ENCODE measurements at regions not wholly inside any gene's neighbourhood (a gene's known extent, or its start where the extent isn't known, plus 50 kb on each side); places are given as distances from the start of the nearest gene placed in this dataset.
"Not testable (repeated sequence)": the region's sequence is repeated elsewhere in the genome, so short reads cannot be mapped to it uniquely, and the experiment has no call there.

DNA sequence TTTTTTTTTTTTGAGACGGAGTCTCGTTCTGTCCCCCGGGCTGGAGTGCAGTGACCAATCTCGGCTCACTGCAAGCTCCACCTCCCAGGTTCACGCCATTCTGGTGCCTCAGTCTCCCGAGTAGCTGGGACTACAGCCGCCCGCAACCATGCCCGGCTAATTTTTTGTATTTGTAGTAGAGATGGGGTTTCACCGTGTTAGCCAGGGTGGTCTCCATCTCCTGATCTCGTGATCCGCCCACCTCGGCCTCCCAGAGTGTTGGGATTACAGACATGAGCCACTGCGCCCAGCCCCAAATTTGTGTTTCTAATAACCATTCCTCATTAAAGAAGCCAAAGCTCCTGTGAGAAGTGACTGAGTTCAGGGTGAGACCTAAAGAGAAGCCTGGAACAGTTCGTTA lies 1906.9 kb downstream of the PCDH9 start:
- TF ChIP-seq POLR2A, CTCF, EP300 (IDR thresholded peaks at IDR 0.05): not testable (repeated sequence)
